HG03097 (cell line): ENCODE measurements at regions not wholly inside any gene's neighbourhood (a gene's known extent, or its start where the extent isn't known, plus 50 kb on each side); places are given as distances from the start of the nearest gene placed in this dataset.

ENCODE experiments used
- ATAC-seq: cut with Tn5 transposase; IDR thresholded peaks from one replicate; pipeline ENCODE4 v1.9.1; 2021; ENCODE audit not compliant: unreplicated experiment, low FRiP score

DNA sequence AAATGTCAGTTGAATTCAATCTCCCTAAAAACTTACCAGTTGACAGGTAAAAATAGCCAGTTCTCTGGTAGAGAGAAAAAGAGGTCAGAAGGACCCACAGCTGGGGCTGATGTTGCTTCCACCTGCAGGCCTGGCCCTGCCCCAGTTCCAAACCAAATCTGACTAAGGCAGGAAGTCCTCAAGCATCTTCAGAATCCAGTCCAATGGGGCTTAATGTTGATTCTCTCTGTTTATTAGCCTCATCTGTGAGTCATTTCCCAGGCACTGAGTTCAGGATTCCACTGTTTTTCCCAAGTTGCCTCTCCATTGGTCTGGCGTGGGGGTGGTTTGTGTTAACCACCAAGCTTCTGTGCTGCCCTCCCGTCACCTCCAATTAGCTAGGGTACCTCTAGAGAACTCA lies 601.8 kb downstream of the INSC start:
- no peak for ATAC-seq

DNA sequence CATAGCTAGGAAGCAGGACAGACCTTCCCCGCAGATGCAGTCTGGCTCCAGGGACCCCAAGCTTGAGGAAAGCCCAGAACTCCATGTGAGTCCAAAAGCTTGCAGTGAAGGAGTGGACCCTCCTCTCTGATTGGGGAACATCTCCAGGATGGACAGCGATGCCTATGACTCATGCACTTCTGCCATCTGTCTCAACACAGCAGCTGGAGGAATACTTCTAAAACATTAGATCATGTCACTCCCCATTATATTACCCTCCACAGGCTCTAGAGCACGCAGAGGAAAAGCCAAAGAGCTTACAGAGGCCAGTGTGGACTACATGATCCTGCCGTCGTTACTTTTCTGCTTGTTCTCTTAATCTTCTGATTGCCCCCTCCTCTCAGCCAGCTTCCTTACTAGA lies 605.7 kb downstream of the INSC start:
- no peak for ATAC-seq

DNA sequence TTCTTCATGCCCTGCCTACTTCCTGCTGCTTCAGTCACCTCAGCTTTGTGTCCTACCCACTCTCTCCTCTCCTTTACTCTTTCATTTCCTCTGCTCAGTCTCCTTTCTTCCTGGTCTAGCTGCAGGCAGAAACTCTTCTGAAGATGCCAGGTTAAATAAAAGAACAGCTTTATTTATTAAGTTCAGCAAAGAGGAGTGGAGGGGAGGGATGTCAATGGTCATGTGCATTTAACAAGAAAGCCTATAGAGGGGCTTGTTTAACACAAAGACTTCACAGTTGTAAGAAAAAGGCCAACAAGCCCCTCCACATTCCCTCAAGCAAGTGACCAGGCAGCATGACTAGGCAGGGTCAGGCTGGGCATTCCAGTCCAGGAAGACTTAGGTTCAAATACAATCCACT lies 609.2 kb downstream of the INSC start:
- no peak for ATAC-seq

DNA sequence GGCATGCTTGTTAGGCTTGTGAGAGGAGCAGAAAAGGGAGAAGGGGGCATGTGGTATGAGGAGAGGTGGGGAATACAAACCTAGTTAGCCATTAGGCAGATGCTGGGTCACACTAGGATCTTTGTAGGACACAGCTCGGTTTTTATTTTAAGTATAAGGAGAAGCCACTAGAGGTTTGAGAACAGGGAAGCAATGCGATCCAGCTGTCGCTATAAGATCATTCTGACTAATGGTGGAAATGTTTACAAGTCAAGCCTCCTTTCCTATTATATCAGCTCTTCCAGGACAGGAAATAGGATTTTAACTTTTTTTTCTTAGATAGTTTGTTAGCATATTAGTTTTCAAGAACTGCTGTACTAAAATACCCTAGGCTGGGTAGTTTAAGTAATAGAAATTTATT lies 609.9 kb downstream of the INSC start:
- no peak for ATAC-seq

DNA sequence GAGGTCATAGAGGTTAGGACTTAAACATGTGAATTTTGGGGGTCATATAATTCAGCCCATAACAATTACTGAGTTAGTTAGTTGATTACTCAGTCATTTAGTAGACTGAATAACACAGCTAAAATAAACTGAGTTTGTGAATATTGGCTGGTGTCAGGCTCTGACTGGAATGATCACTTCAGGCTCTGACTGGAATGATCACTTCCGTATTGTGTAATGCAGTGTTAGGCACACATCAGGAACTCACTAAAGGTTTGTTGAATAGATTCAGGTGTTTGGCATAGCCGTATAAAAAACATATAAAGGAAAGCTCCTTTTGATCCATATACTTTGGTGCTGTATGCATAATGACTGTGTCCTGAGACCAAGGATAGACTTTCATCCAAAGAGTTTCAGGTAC lies 610.5 kb downstream of the INSC start:
- ATAC-seq: no peak

DNA sequence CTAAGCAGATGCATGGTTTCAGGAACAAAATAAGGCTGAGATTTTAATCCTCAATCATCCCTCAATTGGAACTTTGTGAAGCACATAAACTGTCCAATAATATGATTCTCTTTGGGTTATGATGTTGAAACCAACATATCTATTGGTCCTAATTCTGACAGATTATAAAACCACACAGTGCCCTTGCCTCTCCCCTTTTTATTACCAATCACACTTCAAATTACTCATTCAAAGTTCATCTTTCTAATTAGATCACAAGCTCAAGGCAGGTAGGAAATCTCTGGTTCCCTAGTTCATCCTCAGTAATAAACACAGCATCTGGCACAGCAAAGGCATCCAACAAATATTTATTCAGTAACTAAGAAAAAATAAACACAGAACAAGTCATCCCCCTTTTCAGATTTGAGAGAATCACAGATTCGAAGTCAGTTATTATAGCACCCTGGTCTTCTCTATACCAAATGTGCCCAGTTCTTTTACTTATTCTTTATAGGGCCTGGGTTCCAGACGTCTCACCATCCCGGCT lies 611.6 kb downstream of the INSC start:
- ATAC-seq: no peak

DNA sequence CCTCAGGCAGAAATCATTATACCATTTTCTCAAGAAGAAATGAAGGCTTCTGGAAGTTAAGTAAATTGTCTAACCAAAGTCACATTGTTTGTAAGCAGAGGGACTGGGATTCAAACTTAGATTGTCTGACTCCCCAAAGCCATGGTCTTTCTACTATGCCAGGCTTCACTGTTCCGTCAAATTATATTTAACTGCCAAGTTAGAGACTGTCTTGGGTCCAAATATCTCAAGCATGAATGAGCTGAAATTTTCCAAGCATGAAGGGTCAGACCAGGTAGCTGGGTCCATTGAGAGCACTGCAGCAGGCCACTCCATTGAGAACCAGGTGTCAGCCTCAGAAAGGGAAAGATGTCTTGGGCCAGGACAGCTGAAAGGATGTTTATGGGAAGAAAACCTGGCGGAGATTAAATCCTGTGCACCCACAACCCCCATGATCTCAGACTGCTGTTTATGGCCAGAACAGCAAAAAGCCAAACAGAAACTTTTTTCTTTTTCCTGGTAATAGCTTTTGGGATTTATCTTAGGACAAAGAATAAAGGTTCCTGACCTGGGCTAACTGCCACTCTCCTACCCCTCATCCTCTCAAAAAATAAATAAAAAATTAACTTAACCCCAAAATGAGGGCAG lies 612.3 kb downstream of the INSC start:
- ATAC-seq: no peak

DNA sequence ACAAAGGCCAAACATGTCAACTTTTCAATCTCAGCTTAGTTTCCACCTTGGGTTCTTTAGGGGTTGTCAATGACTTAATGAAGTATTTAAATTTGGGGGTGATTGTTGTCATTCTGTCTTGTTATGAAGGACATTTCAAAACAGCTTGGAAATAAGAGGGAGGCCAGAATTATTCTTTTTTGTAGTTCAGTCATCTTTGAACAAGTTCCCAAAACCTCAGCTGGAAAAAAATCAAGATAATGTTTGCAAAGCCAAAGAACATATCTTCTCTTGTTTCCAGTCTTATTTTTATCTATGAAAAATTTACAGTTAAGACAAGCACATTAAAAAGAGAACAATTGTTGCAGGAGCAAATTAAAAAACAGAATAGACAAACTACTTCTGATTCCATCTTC lies 612.8 kb downstream of the INSC start:
- ATAC-seq: no peak

DNA sequence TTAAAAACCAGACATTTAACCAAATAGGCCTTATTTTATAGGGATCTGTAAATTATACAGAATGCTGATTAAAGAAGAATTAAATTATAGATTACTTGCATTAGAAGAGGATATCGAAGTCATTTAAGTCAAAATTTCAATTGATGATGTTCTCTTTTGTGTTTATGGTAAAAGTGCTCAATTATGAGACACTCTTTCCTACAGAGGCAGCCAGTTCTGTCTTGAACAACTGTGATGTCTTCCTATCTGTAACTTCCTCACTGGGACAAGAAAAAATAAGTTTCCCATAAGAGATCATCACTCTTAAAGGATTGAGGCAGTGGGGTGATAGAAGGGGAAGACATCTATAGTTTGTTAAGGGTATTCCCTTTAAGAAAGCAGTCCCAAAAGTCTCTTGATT lies 613.5 kb downstream of the INSC start:
- no peak for ATAC-seq

DNA sequence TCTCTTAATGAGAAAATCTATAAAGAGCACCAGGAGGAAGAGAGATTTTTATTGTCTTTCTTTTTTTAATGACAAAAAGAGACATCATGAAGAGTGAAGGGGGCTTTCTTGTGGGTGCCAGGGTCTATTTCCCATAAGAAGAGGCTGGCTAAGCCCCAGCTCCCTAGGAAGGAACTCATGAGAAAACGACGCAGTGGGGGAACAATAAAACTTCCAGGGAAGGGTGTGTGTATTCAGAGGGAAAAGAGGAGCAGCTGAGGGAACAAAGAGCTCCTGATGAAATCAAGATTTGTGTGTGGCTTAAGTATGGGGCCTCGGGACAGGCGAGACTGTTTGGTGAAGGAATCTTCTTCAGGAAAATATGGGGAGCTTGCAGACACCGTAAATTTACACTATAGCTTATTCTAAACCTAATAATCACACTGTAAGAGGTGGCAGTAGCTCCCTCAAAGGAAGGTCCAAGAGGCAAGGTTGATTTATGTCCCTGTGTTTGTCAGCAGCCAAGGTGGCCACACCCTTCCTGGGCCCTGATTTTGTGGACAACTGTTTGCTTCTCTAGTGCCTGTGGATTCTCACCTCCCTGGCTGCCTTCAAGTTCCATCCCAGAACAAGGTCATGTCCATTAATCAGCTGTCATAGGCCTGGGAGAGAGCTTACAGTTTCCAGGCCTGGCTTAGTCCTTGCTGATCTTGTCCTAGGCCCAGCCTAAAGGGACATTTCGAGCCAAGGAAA lies 615.7 kb downstream of the INSC start:
- no peak for ATAC-seq

DNA sequence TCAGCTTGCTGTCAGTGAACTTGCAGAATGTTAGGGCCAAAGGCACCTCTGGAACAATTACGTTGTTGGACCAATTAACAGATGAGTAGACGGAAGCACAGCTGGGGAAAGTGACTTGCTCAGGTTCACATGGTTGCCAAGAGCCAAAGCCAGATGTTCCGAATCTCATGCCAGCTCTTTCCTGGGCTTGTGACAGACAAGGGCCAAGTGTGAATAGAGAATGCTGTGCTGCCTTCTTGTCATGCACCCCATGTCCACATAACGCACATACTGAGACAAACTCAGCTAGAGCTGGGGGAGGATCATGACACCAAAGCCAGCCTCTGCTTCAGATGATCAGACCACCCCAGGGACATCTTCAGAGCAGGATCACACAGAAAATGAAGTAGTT lies 616.3 kb downstream of the INSC start:
- no peak for ATAC-seq

DNA sequence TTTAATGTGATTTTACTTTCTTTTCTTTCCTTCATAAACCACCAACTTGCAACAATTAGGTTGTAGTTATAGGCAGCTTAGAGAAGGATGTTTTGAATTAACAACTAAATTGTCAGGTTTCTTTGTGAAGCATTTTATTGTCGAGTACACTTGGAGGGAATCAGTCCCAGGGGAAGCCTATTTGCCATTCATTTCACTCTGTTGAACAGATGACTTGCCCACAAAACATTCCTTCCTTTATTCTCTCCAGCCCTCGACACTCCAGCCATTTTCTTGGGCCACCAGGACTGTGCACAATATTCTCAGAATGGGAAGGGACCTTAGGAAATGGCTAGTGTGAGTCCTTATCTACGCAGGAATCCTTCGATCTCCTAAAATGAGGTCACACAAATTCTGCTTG lies 620.6 kb downstream of the SOX6 start:
- ATAC-seq: no peak

DNA sequence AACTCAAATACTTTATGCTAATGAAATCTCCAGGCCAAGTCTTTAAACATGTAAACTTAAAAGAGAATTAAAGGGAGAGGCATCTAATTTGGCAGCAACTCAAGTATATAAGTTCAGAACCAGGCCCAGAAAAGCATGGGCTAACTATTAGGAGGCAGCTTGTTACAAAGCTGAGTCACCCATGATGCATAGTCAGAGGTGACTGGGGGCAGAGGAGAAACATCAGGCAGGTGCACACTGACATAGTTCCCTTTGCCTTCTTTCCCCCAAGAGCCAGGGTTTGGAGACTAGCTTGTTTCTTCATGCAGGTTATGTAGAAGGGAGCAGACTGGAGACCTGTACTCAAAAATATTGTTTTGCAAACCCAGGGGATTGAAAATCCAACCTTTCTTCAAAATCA lies 619.0 kb downstream of the SOX6 start:
- no peak for ATAC-seq

DNA sequence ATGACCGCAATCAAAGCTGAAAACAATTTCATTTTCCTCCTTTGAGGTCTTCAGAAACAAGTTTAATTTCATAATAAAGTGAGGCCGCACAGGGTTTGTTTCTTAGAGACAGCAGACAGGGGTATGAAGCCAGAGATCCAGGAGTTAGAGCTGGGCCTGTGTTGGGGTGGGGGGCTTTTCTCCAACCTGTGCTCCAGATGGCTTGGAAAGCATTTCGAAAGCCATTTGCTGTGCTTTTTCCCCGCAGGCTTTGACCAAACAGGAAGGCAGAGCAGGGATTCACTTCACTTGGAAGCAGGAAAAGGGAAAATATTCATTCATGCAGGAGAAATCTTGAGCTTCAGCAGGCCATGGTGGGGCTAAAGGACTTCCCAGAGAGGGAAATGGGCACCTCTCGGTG lies 617.4 kb downstream of the SOX6 start:
- no peak for ATAC-seq

DNA sequence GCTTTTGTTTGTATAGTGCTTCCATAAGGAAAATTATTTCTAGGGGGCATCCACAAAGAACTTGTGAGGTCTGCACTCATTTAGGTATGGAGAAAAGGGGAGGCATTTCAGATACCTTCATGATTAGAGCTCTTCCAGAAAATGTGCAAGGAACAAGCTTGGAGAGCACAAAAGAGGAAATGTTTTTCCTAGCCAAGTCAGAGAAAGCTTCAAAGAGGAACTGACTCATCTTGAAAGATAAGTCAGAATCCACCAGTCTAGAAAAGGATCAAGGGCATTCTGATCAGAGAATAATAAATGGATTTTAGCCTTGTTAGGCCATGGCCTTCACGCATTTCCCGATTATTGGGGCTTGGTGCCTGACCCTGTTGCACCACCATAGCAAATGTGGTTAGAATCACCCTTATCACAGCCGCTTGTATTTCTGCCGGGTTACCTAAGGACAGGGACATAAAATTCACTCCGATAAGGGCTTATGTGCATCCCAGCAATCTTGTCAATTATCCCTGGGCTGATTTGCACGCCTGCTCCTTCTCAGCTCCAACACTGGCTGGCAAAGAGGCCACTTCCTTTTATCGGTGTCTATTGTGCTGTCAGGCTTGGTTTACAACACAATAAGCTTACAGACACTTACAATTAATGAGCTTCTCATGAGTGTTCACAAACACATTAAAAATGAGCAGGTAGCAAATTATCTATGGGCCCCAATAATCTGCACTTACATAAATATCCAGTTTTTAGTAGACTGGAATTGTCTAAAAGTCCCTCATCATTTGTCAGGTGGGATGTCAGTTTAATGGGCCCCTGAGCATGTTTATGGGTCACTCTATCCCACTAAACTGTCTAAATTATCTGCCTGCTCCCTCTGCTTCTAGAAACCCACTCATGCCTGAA lies 613.5 kb downstream of the SOX6 start:
- no peak for ATAC-seq

DNA sequence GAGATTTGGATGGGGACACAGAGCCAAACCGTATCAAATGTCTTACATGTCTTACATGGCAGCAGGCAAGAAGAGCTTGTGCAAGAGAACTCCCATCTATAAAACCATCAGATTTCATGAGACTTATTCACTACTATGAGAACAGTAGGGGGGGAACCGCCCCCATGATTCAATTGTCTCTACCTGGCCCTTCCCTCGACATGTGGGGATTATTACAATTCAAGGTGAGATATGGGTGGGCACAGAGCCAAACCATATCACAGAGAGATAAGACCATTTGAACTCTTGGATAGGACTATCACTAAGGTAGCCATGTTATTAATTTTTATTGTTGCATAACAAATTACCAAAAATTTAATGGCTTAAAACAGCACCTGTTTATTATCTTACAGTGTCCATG lies 611.7 kb downstream of the SOX6 start:
- ATAC-seq: no peak

DNA sequence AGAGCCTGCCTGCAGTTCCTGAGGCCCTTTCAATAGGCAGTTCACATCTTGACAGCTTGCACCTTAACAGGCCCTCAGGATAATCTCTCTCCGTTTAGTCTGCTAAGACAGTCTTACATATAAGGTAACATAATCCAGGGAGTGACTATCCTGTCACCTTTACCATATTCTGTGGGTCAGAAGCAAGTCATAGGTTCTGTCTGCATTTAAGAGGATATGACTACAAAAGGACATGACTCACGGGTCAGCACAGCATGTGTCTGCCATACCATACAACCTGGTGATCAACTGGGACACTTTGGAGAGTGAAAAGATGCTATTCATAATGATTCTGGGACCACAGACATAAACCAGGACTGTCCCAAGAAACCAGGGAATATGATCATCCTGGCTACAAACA lies 611.1 kb downstream of the SOX6 start:
- no peak for ATAC-seq

DNA sequence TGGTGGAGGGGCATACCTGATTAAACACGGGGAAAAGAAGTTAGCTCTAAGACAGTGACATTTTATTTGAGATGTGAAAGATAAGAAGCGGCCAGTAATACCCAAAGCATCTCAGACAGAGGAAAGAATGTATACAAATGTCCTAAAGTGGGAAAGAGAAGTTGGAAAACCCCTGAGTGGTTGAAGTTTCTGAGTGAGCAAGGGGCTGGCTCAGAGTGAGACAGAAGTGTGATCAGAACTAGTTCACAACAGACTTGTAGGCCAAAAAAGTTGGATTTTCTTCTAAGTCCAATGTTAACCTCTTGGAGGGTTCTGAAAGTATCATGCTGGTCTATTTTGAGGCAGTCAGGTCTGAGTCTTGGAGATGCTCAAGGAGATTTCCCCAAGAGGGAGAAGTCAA lies 608.7 kb downstream of the SOX6 start:
- no peak for ATAC-seq

DNA sequence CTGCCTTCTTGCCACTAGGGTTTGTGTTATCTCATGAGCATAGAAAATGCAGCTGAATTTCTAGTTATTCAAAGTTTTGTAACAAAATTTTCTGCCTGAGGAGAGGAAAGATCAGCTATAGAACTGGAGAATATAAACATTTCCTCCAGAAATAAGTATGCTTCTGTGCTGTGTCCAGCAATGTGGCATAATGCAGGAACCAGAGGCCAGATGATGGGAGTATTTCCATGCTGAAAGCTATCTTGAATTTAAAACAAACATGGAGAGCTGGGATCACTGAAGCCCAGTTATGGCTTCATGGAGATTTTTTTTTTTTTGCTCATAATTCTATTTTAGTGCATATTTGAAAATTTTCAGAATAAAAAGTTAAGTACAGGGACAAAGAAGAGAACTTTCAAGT lies 608.2 kb downstream of the SOX6 start:
- ATAC-seq: no peak

DNA sequence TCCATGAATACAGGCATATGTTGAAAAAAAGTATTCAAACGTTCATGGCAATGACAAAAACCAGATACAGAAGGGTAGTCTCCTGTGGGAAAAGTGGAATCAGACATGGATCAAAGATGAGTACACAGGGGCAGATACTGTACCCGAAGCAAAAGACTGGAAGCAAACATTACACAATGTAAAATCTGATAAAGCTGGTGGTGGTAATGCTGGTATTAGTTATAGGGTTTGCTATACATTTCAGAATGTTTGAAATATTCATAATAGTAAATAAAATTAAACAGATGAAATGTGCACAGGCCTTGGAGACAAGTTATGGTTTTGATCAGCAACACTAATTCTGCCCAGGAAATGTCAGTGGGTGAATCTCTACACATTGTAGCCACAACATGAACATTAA lies 607.6 kb downstream of the SOX6 start:
- no peak for ATAC-seq

DNA sequence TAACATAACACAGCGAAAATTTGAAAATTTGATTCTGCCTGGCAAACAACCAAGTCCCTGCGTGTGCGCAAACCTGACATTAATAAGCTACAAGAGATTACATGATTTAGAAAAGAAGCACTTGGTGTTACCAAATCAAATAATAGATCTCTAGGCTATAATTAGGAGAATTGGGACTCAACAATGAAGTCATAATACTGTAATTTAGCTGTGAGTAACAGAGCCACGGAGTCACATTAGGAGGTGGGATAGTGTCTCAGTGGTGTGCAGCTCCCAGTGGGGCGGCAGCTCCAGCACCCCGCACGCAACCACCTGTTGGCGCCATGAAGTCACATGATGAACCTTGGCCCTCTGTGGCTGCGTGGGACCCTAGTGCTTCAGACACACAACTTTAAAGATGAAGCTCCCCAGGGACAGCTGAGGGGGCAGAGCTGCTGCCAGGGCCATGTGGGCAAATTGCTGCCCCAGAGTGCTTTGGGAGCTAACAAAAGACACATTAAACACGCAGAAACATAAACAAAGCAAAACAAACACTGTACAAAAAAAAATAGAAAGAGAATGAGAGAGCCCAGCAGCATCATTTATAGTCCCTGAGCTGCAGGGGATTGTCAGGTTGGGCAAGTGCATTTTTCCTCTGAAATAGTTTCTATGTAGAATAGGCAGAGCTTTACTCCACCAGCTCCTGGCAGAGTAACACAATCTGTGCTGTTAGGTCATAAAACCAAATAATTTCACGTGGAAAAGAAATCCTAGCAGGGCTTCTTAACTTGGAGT lies 605.6 kb downstream of the SOX6 start:
- no peak for ATAC-seq
